GM15510 (cell line): ENCODE measurements at regions not wholly inside any gene's neighbourhood (a gene's known extent, or its start where the extent isn't known, plus 50 kb on each side); places are given as distances from the start of the nearest gene placed in this dataset.

Experiments
- POLR2A ChIP-seq: IDR thresholded peaks from 3 replicates; pipeline ENCODE4 v1.6.1; 2011; ENCODE audit warnings: borderline replicate concordance; ENCODE audit not compliant: insufficient read length; ENCODE audit errors: extremely low read depth

DNA sequence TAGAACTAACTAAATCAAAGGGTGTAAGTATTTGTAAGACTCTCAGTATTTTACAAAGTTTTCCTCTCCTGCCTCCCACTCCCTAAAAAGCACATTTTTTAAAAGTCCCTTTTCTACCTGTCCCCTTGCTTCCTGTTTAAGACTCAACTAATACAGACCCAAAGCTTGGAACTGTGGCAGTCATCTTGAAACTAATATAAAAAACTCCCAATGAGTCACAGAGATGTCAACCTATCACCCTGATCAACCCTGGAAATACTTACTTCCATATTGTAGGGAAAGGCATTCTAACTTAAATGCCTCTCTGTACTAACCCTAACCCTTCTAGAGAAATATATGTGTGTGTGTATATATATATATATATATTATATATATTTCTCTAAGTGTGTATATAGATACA, 184.8 kb downstream of the SPTSSA start:
- TF ChIP-seq POLR2A: no peak

DNA sequence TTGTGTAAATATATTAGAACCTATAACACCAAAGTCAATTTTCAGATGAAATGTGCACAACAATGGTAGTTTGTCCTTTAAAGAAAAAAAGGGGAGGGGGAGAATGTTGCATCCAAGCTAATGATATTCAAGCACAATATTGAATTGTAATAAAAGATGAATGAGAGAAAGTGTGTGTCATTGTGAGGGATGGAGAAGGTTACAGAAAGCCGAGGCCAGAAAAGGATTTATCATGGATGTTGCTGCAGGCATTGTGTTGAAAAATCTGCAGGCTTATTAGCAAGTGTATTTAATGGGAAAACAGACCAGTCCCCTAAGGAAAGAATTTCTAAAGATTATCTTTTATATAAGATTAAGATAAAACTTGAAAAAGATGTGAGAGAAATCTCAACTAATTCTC, 186.5 kb downstream of the SPTSSA start:
- TF ChIP-seq POLR2A: no peak

DNA sequence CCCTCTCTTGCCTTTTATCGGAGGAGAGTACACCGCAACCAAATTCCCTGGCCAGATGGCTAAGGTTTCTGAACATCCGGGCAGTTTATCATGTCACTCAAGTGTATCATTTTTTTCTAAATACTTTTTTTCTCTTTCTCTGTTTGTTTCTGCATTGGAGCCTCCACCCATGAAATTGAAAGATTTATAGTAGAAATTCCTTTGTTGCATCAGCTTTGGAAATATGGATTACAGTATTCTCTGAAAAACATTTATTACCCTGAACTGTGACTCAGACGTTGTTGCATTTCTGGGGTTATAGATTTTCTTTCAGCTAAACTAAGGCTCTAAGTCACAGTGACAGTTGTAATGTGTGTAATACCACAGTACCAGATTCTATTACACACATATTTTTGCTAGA, 187.0 kb downstream of the SPTSSA start:
- no peak for TF ChIP-seq POLR2A

GRCh38 chr14:34270361-34270760, 191.7 kb downstream of the SPTSSA start:
- TF ChIP-seq POLR2A: no peak

- no peak for TF ChIP-seq POLR2A
Measured at GRCh38 chr14:34266344-34266743, 195.7 kb downstream of the SPTSSA start.

DNA sequence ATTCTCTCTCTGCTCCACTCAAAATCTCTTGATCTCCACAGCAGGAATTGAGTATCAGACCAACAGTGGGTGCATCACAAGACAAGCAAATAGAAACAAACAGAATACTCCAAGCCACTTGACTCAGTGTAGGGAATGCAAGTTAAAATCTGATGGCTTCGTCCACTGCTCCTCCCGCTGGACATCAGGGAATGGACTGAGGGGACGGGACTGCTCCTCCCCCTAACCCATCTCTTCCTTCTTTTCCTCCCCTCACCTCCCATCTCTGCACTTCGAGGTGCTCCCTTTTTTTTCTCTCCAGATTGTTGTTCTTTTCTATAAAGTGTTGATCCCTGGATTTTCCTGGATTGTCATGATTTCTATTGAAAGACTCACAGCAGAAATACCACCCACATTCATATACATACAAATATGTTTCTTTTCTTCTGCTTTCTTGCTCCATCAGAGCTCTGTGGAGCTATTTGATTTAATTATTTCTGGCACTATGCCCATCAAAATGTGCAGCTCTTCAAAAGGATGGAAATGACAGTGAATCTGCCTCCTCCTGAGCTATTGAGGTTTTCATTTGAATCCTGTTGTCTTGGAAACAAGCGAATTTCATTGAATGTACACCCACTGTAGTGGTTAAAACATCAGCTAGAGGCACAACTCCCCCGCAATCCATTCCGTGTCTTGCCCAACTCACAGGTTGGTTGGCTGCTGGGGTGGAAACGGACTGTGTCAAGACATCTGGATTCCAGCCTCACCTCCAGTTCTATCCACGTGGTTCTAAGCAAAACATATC, 199.7 kb downstream of the SPTSSA start:
- TF ChIP-seq POLR2A: no peak

DNA sequence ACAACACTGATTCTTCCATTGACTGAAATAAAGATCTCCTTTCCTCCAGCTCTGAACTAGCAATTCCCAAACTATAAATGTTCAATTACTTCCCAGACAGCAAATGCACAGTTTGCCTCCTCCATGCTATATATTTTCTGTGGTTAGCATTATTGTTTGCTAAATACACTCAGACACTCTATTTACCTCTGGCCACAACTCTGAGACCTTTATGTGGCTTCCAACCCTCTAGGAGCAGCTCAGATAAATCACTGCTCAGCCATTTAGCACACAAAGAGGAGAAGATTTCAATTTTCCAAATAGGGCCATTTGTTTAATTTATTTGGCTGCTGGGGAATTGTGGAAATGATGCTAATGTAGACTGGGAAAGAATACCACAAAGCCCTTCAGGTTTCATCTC, 202.0 kb downstream of the SPTSSA start:
- TF ChIP-seq POLR2A: no peak

- TF ChIP-seq POLR2A: no peak
Measured at GRCh38 chr14:34258318-34258717, 203.7 kb downstream of the SPTSSA start.

- TF ChIP-seq POLR2A: no peak
Measured at GRCh38 chr14:34257505-34257904, 204.5 kb downstream of the SPTSSA start.

DNA sequence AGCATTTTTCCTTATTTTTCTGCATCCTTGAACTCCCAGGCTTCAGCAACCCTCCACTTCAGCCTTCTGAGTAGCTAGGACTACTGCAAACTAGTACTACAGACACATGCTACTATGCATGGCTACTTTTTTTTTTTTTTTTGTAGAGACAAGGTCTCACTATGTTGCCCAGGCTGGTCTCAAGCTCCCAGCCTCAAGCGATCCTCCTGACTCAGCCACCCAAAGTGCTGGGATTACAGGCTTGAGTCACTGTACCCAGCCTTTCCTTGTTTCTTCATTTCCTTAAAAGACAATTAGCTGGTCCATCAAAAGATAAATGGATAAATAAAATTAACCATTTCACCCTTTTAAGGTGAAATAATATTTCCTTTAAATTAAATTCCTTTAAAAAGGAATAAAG, 205.8 kb downstream of the SPTSSA start:
- no peak for TF ChIP-seq POLR2A

- no peak for TF ChIP-seq POLR2A
Measured at GRCh38 chr14:34254571-34254970, 207.5 kb downstream of the SPTSSA start.

DNA sequence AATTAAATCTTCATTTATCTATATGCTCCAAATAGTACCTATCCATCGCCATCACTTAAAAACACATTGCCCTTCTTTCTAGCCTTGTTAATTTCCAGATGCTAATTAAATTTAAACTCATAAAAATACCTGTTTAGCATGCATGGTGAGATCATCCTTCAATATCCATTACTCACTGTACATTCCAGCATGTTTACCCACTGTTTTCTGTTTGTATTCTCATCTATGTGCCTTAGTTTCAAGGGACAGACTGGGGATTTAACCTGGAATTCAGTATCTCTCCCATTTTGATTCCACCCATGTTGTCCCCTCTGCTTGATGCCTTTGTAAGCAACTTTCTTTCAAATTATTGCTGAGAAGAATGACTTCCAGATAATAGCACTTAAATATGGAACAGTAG, 208.0 kb downstream of the SPTSSA start:
- TF ChIP-seq POLR2A: no peak

DNA sequence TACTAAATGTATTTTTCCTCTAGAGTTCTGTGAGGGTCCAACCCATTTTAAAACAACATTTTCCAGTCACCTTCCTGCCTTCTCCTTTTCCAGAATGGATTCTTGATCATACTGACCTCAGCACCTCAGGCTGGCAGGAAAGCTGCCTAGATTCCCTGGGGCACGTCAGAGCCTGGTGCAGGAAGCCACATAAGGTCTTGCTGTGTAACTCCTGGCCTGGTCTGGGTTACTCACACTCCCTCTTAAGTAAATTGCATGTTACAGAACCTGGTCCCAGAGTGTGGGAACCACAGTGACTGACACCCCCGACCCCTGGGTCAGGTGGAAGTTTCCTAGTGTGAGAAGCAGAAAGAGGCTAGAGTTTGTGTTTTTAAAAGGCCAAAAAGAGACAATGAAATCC, 209.8 kb downstream of the SPTSSA start:
- no peak for TF ChIP-seq POLR2A

DNA sequence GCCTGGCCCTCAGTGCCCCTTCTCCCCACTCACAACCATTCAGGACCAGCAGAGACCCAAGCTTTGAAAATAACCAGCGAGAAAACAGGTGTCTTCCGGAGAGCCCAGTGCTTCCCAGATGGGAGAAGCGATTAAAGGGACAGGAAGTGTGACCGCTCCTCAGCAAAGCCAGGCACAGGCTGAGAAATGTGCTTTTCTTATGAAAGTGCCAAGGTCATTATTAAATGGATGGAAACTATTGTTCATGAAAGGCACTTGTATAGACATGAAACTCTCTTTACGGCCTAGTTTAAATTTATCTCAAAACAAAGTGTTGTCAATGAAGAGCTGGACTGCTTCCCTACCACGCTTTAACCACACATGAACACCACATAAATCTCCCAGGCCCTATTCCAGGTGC, 210.4 kb downstream of the SPTSSA start:
- TF ChIP-seq POLR2A: no peak

- no peak for TF ChIP-seq POLR2A
Measured at GRCh38 chr14:34250959-34251358, 211.1 kb downstream of the SPTSSA start.

DNA sequence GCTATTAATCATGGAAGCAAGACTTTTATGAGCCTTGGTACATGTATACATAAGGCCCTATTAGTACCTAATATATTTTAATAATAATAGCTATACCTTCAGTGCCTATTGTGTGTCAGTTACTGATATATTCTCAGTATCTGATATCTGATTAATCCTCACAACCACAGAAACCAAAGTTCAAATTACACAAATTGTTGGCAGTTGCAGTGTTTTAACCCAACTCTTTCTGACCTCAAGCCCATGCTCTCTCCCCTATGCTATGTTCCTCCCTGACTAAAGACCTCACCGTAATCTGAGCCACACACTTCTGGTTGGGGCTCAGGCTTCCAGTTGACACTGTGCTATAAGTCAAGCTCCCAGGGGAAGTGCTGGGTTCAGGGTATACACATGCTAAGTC, 214.4 kb downstream of the SPTSSA start:
- no peak for TF ChIP-seq POLR2A

DNA sequence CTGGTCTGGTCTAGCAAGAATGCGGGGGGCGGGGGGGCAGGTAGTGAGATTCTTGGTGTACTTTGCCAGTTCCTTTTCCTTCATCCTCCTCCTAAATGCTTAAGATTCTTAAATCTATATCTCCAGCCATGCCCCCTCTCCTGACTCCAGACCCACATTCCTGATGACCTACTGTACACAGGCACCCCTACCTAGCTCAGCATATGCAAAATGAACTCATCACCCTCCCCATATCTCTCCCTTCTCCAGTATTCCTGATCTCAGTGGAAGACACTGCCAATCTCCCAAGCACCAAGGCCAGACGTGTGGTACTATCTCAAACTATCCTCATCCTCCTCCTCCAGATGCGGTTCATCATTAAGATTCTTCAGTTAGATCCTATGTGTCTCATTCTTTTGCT, 215.8 kb downstream of the SPTSSA start:
- TF ChIP-seq POLR2A: no peak

DNA sequence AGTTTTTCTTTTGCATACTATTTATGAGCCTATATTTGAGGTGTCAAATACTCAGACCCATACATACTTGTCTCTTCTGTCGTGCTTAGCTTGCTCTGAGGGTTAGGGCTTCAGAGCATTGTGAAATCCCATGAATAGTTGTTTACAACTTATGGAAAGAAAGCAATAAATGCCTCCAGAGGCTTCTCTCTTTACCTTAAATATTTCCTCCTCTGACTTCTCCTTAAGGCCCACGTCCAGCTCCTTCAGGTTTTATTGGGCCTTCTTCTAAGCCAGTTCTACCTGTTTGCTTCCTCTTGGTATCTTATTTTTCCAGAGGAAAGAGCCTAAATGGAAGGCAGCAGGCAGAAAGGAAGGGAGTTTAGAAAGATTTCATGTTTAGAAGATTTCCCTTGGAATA, 218.6 kb downstream of the SPTSSA start:
- TF ChIP-seq POLR2A: no peak

DNA sequence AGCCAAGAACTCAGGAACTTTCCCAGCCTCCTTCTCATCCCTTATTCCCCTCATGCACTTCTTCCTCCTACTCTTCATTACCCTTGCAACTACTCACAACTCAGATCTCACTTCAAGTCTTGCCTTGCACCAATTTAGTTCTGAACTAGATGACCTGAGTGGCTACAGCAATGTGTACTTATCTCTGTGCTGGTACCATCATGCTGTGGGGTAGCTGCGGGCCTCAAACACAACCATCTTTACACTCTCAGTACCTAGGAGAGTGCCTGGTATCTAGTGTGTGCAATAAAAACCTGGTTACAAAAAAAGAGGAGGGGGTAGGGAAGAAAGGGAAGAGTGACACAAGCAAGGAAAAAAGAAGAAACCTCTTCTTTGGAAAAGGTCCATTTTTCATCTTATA, 219.0 kb downstream of the SPTSSA start:
- TF ChIP-seq POLR2A: no peak
